Jurkat, Clone E6-1 (cell line): ENCODE measurements at regions not wholly inside any gene's neighbourhood (a gene's known extent, or its start where the extent isn't known, plus 50 kb on each side); places are given as distances from the start of the nearest gene placed in this dataset.
"Not testable (repeated sequence)": the region's sequence is repeated elsewhere in the genome, so short reads cannot be mapped to it uniquely, and the experiment has no call there.

Source experiments
- DNase-seq: peaks from one replicate; pipeline ENCODE4 v3.0.0-alpha.2; 2011; ENCODE audit warnings: low read depth, low spot score
- H3K4me3 ChIP-seq: 2 replicates; pipeline ENCODE4 v1.5.1; 2011; ENCODE audit warnings: mild to moderate bottlenecking, low read length, control low read depth, moderate library complexity

- DNase-seq, result no peak
- H3K4me3 ChIP-seq, result no peak overlapping the region
These were observed 558.3 kb downstream of the JRKL start for GRCh38 chr11:96948066-96948465.

- DNase-seq, result no peak
- no peak overlapping the region for H3K4me3 ChIP-seq
These were observed 559.7 kb downstream of the JRKL start for GRCh38 chr11:96949464-96949863.

- H3K4me3 ChIP-seq, result no peak overlapping the region
- DNase-seq, result no peak
These were observed 564.9 kb downstream of the JRKL start for GRCh38 chr11:96954587-96955242.

- no peak for DNase-seq
- no peak overlapping the region for H3K4me3 ChIP-seq
These were observed 570.7 kb downstream of the JRKL start for GRCh38 chr11:96960476-96960875.

DNA sequence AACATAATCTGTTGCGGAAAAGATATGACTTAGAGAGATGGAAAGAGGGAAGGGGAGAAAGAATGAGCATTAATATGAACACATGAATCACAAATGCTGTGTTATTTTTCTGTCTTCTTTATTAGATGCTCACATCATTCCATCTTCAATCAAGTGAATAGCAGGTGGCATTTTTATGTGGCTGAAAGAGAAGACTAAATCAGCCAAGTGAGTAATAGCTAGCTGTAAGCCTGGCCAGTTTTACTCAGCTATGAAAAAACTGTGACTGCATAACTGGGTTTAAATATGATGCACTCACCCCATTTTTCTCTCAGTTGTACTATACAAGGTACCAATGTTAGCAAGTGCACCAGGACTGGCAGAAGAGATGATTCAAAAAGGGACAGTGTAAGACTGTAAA lies 571.1 kb downstream of the JRKL start:
- DNase-seq, result no peak
- no peak overlapping the region for H3K4me3 ChIP-seq

DNA sequence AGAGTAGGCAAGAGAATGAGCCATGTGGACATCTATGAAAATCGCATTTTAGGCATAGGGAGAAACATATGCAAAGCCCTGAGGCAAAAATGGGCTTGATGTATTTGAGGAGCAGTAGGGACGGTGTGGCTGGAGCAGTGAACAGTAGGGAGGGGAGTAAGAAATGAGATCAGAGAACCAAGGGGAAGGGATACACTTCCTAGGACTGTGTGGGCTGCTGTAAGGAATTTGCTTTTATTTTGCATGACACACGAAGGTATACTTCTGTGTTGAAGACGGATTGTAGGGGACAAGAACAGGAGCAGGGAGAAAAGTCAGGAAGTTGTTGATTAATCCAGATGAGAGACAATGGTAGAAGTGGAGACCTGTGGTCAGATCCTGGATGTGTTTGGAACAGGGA lies 572.1 kb downstream of the JRKL start:
- no peak for DNase-seq
- no peak overlapping the region for H3K4me3 ChIP-seq

- no peak overlapping the region for H3K4me3 ChIP-seq
- no peak for DNase-seq
These were observed 573.6 kb downstream of the JRKL start for GRCh38 chr11:96963375-96963774.

GRCh38 chr11:96964661-96965060 lies 574.8 kb downstream of the JRKL start:
- DNase-seq, result no peak
- no peak overlapping the region for H3K4me3 ChIP-seq

- H3K4me3 ChIP-seq, result no peak overlapping the region
- DNase-seq, result no peak
These were observed 577.8 kb downstream of the JRKL start for GRCh38 chr11:96967616-96968015.

GRCh38 chr11:96969251-96969650 lies 579.4 kb downstream of the JRKL start:
- H3K4me3 ChIP-seq, result no peak overlapping the region
- DNase-seq, result no peak

GRCh38 chr11:96978751-96979150 lies 588.9 kb downstream of the JRKL start:
- H3K4me3 ChIP-seq, result no peak overlapping the region

GRCh38 chr11:96986516-96986915 lies 596.7 kb downstream of the JRKL start:
- DNase-seq, result no peak
- no peak overlapping the region for H3K4me3 ChIP-seq

More at GRCh38 chr11:96978751-96979150, 588.9 kb downstream of the JRKL start:
- DNase-seq, result no peak

- no peak overlapping the region for H3K4me3 ChIP-seq
These were observed 601.1 kb downstream of the JRKL start for GRCh38 chr11:96990914-96991313.

DNA sequence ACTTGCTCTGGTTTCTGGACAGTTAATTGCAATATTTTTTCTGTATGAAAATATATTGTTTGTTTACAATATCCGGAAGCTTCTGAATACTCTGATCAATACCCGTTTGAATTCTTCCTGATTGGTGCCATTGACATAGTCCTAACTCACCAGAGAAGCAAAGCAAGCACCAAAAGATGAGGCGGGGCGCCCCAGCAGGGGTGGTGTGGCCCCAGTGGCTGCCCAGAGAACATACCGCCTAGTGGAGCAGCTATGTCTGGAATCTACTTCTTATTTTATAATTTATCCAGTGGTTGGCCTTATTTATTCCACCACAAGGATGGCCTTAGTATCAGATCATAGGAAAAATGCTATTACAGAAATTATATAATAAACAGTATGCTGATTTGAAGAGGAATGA lies 610.7 kb downstream of the JRKL start:
- no peak for DNase-seq
- H3K4me3 ChIP-seq, result no peak overlapping the region

More at GRCh38 chr11:96990914-96991313, 601.1 kb downstream of the JRKL start:
- DNase-seq, result no peak

DNA sequence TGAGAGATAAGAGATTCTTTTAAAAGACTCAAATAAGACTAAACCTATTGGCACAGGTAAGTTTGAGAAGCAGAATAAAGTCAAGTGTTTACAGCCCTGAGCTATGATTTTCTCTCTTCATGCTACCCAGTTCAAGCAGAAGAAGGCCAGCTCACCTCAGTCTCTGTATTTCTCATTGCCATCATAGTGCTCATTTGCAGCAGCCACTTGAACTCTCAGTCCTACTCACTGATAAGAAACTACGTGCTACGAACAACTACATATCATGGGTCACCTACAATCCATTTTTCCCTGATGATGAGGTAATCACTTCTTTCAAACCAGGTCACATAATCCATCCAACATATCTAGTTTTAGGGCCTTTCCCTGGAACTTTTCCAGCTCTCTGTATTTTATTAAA lies 617.5 kb downstream of the JRKL start:
- no peak for DNase-seq
- no peak overlapping the region for H3K4me3 ChIP-seq

- H3K4me3 ChIP-seq, result no peak overlapping the region
- DNase-seq, result no peak
These were observed 619.8 kb downstream of the JRKL start for GRCh38 chr11:97009613-97010012.

DNA sequence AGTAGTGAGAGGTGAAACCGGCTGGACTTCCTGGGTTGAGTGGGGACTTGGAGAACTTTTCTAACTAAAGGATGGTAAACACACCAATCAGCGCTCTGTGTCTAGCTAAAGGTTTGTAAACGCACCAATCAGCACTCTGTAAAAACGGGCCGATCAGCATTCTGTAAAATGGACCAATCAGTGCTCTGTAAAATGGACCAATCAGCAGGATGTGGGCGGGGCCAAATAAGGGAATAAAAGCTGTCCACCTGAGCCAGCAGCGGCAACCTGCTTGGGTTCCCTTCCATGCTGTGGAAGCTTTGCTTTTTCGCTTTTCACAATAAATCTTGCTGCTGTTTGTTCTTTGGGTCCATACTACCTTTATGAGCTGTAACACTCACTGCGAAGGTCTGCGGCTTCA lies 621.2 kb downstream of the JRKL start:
- not testable (repeated sequence) for DNase-seq

DNA sequence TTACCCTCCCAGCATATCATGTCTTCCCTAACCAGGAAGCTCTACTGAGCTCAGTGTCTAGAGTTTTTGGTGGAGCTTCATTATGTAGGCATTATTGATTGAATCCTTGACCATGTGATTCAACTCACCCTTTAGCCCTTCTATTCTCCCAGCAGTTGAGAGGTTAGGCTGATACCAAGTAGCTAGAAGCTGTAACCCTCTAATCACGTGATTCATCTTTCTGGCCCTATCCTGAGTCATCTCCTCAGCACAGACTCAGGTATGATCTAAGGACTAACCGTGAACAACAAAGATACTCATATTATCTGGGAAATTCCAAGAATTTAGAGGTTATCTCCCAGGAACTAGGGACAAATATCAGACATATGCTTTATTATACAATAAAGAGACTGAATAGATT lies 625.5 kb downstream of the JRKL start:
- H3K4me3 ChIP-seq, result no peak overlapping the region
- DNase-seq, result no peak

More for the DNA sequence above, 621.2 kb downstream of the JRKL start:
- not testable (repeated sequence) for H3K4me3 ChIP-seq

GRCh38 chr11:97019305-97019704 lies 629.5 kb downstream of the JRKL start:
- DNase-seq, result no peak
- H3K4me3 ChIP-seq, result no peak overlapping the region

DNA sequence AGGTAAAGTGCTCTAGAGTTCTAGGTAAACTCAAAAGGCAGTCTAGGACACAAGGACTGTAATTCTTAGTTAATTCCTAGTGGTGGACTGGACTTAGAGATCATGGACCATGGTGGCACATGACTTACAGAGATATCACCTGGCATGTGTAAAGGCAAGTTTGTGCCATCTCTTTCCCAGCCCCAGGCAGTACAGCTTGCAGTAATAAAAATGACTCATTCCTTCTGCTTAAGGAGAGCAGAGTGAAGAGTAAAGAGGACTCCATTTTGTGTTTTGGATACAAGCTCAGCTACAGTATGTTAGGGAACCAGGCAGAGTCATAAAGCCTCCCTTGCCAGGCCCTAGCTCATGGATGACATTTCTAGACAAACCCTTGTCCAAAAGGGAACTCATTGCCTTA lies 629.9 kb downstream of the JRKL start:
- DNase-seq, result no peak
- no peak overlapping the region for H3K4me3 ChIP-seq

GRCh38 chr11:97022955-97023354 lies 633.1 kb downstream of the JRKL start:
- no peak for DNase-seq
- no peak overlapping the region for H3K4me3 ChIP-seq
